ENCODE measurements at regions not wholly inside any gene's neighbourhood (a gene's known extent, or its start where the extent isn't known, plus 50 kb on each side); places are given as distances from the start of the nearest gene placed in this dataset.

GRCh38 chr7:106177300-106177690 lies 65.2 kb upstream of the SYPL1 start:
- TF ChIP-seq CTCF (IDR thresholded peaks at IDR 0.05; ENCODE audit: insufficient read depth, low read depth, low read length), result no peak
- DNase-seq (ENCODE audit: low read depth), result peak; percentile 39
- no peak overlapping the region for H3K4me3 ChIP-seq (ENCODE audit: low read depth, low read length)

GRCh38 chr7:106176414-106177299 lies 64.5 kb upstream of the SYPL1 start:
- no peak overlapping the region for H3K4me3 ChIP-seq (ENCODE audit: low read depth, low read length)
- peak; percentile 97 for TF ChIP-seq CTCF (IDR thresholded peaks at IDR 0.05; ENCODE audit: insufficient read depth, low read depth, low read length)
- peak; percentile 77 for DNase-seq (ENCODE audit: low read depth)

GRCh38 chr7:106175507-106175906 lies 63.4 kb upstream of the SYPL1 start:
- DNase-seq (ENCODE audit: low read depth), result no peak
- no peak overlapping the region for H3K4me3 ChIP-seq (ENCODE audit: low read depth, low read length)
- no peak for TF ChIP-seq CTCF (IDR thresholded peaks at IDR 0.05; ENCODE audit: insufficient read depth, low read depth, low read length)

GRCh38 chr7:106170651-106171050 lies 58.5 kb upstream of the SYPL1 start:
- DNase-seq (ENCODE audit: low read depth), result no peak
- H3K4me3 ChIP-seq (ENCODE audit: low read depth, low read length), result no peak overlapping the region
- no peak for TF ChIP-seq CTCF (IDR thresholded peaks at IDR 0.05; ENCODE audit: insufficient read depth, low read depth, low read length)

- no peak for DNase-seq (ENCODE audit: low read depth)
- H3K4me3 ChIP-seq (ENCODE audit: low read depth, low read length), result no peak overlapping the region
- no peak for TF ChIP-seq CTCF (IDR thresholded peaks at IDR 0.05; ENCODE audit: insufficient read depth, low read depth, low read length)
These were observed 57.9 kb upstream of the SYPL1 start for GRCh38 chr7:106169821-106170610.

- no peak overlapping the region for H3K4me3 ChIP-seq (ENCODE audit: low read depth, low read length)
- peak; percentile 68 for DNase-seq (ENCODE audit: low read depth)
- TF ChIP-seq CTCF (IDR thresholded peaks at IDR 0.05; ENCODE audit: insufficient read depth, low read depth, low read length), result no peak
These were observed 55.5 kb upstream of the SYPL1 start for GRCh38 chr7:106167439-106168136.
